T-cell (primary cell): ENCODE measurements at regions not wholly inside any gene's neighbourhood (a gene's known extent, or its start where the extent isn't known, plus 50 kb on each side); places are given as distances from the start of the nearest gene placed in this dataset.
"Not testable (repeated sequence)": the region's sequence is repeated elsewhere in the genome, so short reads cannot be mapped to it uniquely, and the experiment has no call there.

ENCODE experiments used
- ATAC-seq, 4 experiments: fragments of 200-7000 bp in 3 of 4; fragments of 150-1000 bp in 1 of 4; cut with Tn5 transposase; replicated peaks in 1 of 4; 1 replicate in 3 of 4; 2 replicates in 1 of 4; pipeline ENCODE4 v1.10.0; 2021; ENCODE audit warnings: moderate library complexity in 3 of 4, mild to moderate bottlenecking in 2 of 4, moderate number of reproducible peaks in 1 of 4
- CTCF ChIA-PET, 2 donors: fragments of 300-600 bp; sonication (Branson Sonifier 250); formaldehyde crosslinking; loops; one replicate each; lab custom pipeline; 2022; ENCODE audit warnings: antibody characterized with exemption in 2 of 2; lab: Charles Lee
- POLR2A ChIA-PET, 2 donors: fragments of 300-600 bp; sonication (Branson Sonifier 250); formaldehyde crosslinking; loops; one replicate each; lab custom pipeline; 2022; ENCODE audit warnings: antibody characterized with exemption in 2 of 2; lab: Charles Lee
- DNase-seq, 35 experiments: peaks; one replicate each; pipeline versions ENCODE4 v3.0.0 to v3.0.0-alpha.2; 2013 to 2023
- H3K27ac ChIP-seq: one replicate; pipeline ENCODE4 v1.5.1; 2013; ENCODE audit warnings: low read length
- H3K27me3 ChIP-seq, 2 experiments: replicated peaks in 1 of 2; 1 replicate in 1 of 2; 2 replicates in 1 of 2; pipeline versions ENCODE4 v1.6.1 to v1.7.0; 2013; ENCODE audit warnings: low read length in 1 of 2, mixed read lengths in 1 of 2; ENCODE audit not compliant: control insufficient read depth in 2 of 2, insufficient read depth in 2 of 2; ENCODE audit errors: extremely low read depth in 1 of 2
- H3K36me3 ChIP-seq, 2 donors: 1 replicate in 1 of 2; 2 replicates in 1 of 2; pipeline versions ENCODE4 v1.6.1 to v1.7.0; 2013; ENCODE audit warnings: low read length in 1 of 2; ENCODE audit not compliant: control insufficient read depth in 2 of 2, insufficient read depth in 1 of 2; ENCODE audit errors: extremely low read depth in 1 of 2
- H3K4me1 ChIP-seq, 2 experiments: 1 replicate in 1 of 2; 2 replicates in 1 of 2; pipeline versions ENCODE4 v1.6.1 to v1.7.0; 2013; ENCODE audit warnings: low read length in 2 of 2, mixed read lengths in 1 of 2; ENCODE audit not compliant: insufficient read depth in 2 of 2, control insufficient read depth in 1 of 2; ENCODE audit errors: extremely low read depth in 1 of 2
- H3K4me3 ChIP-seq, 2 donors: 1 replicate in 1 of 2; 2 replicates in 1 of 2; pipeline versions ENCODE4 v1.5.1 to v1.7.0; 2013; ENCODE audit warnings: mild to moderate bottlenecking in 2 of 2, low read length in 1 of 2, moderate library complexity in 1 of 2; ENCODE audit not compliant: control insufficient read depth in 1 of 2; ENCODE audit errors: extremely low read depth in 1 of 2
- H3K9me3 ChIP-seq: 2 replicates; pipeline ENCODE4 v1.7.0; 2013
- H3K27ac Mint-ChIP-seq, 2 donors: one replicate each; pipeline ENCODE4 v1.8.0; 2020 to 2021; ENCODE audit warnings: mild to moderate bottlenecking in 2 of 2, mixed read lengths in 2 of 2
- H3K27me3 Mint-ChIP-seq, 2 donors: one replicate each; pipeline ENCODE4 v1.8.0; 2021 to 2022; ENCODE audit warnings: mixed read lengths in 2 of 2
- H3K36me3 Mint-ChIP-seq: one replicate; pipeline ENCODE4 v1.8.0; 2021; ENCODE audit warnings: mixed read lengths
- H3K4me1 Mint-ChIP-seq, 3 donors: one replicate each; pipeline ENCODE4 v1.8.0; 2020 to 2022; ENCODE audit warnings: mixed read lengths in 3 of 3, mild to moderate bottlenecking in 1 of 3
- H3K4me3 Mint-ChIP-seq, 3 donors: one replicate each; pipeline ENCODE4 v1.8.0; 2020 to 2022; ENCODE audit warnings: mild to moderate bottlenecking in 3 of 3, mixed read lengths in 3 of 3, moderate library complexity in 3 of 3
- H3K9me3 Mint-ChIP-seq, 3 donors: one replicate each; pipeline ENCODE4 v1.8.0; 2020 to 2022; ENCODE audit warnings: mixed read lengths in 3 of 3
- WGBS: methylation state at CpG from one replicate; pipeline ENCODE4 v1.1.5; 2013; ENCODE audit warnings: missing lambda C conversion rate; ENCODE audit not compliant: insufficient coverage; 5-methylcytosine and 5-hydroxymethylcytosine counted together

DNA sequence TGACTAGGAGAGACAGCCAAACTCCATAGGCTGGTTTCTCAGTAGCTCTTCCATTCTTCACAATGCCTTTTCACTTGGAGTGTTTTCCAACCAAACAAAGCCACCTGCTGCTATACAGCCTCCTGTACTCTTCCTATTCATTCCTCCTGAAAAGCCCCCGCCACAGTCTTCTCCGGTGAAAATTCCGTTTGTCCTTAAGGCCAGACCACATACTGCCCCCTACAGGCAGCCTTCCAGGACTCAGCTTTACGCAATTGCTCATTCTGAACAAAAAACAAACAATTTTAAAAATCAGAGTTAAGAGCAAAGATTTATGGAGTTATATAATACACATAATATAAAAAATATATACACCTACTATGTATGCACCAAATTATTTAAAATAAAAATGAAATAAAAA, 611.5 kb downstream of the COL12A1 start:
- CTCF ChIA-PET, DNase-seq, H3K4me1 Mint-ChIP-seq, H3K27ac Mint-ChIP-seq, H3K4me3 Mint-ChIP-seq, H3K27me3 Mint-ChIP-seq, POLR2A ChIA-PET, ATAC-seq, H3K36me3 ChIP-seq, H3K4me1 ChIP-seq, H3K27ac ChIP-seq, H3K9me3 ChIP-seq, H3K27me3 ChIP-seq, H3K4me3 ChIP-seq, H3K36me3 Mint-ChIP-seq: not testable (repeated sequence)
- peaks cover 2 to 15% (median 12%) of the 10 kb centered on the region in 3 donors for H3K9me3 Mint-ChIP-seq
- WGBS, result no CpG with 5 or more reads among the region's 4 CpGs

GRCh38 chr6:74588094-74588832, 617.6 kb downstream of the COL12A1 start:
- Histone ChIP-seq H3K4me3 (no peak overlapping the region), H3K27ac (no peak overlapping the region), H3K27me3 (no peaks in the 10 kb centered on the region), H3K4me1 (no peaks in the 10 kb centered on the region), H3K36me3 (no peaks in the 10 kb centered on the region), H3K9me3 (no peaks in the 10 kb centered on the region)
- Mint-ChIP-seq H3K9me3 (peaks cover 0 to 15% (median 14%) of the 10 kb centered on the region in 3 donors), H3K4me1 (no peaks in the 10 kb centered on the region), H3K27ac (no peak overlapping the region), H3K27me3 (no peaks in the 10 kb centered on the region), H3K4me3 (no peak overlapping the region), H3K36me3 (no peaks in the 10 kb centered on the region)
- ATAC-seq (no peak), DNase-seq (no peak)
- 91% methylated on average over 4 of the region's 5 CpGs for WGBS
- ChIA-PET CTCF (no interaction called here), POLR2A (no interaction called here)

- ChIA-PET POLR2A (no interaction called here), CTCF (no interaction called here)
- no peaks in the 10 kb centered on the region for H3K36me3 Mint-ChIP-seq
- no peaks in the 10 kb centered on the region for H3K9me3 ChIP-seq
- no peak overlapping the region for H3K27ac ChIP-seq
- WGBS, result no CpG with 5 or more reads among the region's 2 CpGs
- H3K27me3 Mint-ChIP-seq, result peaks cover 0 to 3% of the 10 kb centered on the region in 2 donors
- no peaks in the 10 kb centered on the region for H3K36me3 ChIP-seq
- H3K4me1 ChIP-seq, result no peaks in the 10 kb centered on the region
- no peak overlapping the region for H3K27ac Mint-ChIP-seq
- H3K9me3 Mint-ChIP-seq, result peaks cover 0 to 11% (median 8%) of the 10 kb centered on the region in 3 donors
- ATAC-seq (no peak), DNase-seq (no peak)
- no peaks in the 10 kb centered on the region for H3K27me3 ChIP-seq
- no peak overlapping the region for H3K4me3 ChIP-seq
- no peaks in the 10 kb centered on the region for H3K4me1 Mint-ChIP-seq
- H3K4me3 Mint-ChIP-seq, result no peak overlapping the region
These were observed 618.5 kb downstream of the COL12A1 start for GRCh38 chr6:74587386-74587785.

GRCh38 chr6:74585753-74586152, 620.1 kb downstream of the COL12A1 start:
- no peak overlapping the region for H3K27ac ChIP-seq
- no peak for ATAC-seq
- Mint-ChIP-seq H3K4me3 (no peak overlapping the region), H3K4me1 (no peaks in the 10 kb centered on the region), H3K36me3 (no peaks in the 10 kb centered on the region), H3K27me3 (peaks cover 0 to 3% of the 10 kb centered on the region in 2 donors), H3K27ac (no peak overlapping the region), H3K9me3 (peaks cover 0 to 11% (median 7%) of the 10 kb centered on the region in 3 donors)
- CTCF ChIA-PET, result no interaction called here
- POLR2A ChIA-PET, result no interaction called here
- H3K4me3 ChIP-seq, result no peak overlapping the region
- H3K9me3 ChIP-seq, result no peaks in the 10 kb centered on the region
- H3K27me3 ChIP-seq, result no peaks in the 10 kb centered on the region
- no peaks in the 10 kb centered on the region for H3K4me1 ChIP-seq
- DNase-seq, result no peak
- no peaks in the 10 kb centered on the region for H3K36me3 ChIP-seq

GRCh38 chr6:74581681-74582080, 624.2 kb downstream of the COL12A1 start:
- no peak overlapping the region for H3K4me3 ChIP-seq
- Mint-ChIP-seq H3K4me3 (no peak overlapping the region), H3K27ac (no peak overlapping the region), H3K36me3 (no peaks in the 10 kb centered on the region), H3K27me3 (peaks cover 0 to 3% of the 10 kb centered on the region in 2 donors), H3K4me1 (no peaks in the 10 kb centered on the region), H3K9me3 (peaks cover 0 to 3% (median 0%) of the 10 kb centered on the region in 3 donors)
- ChIA-PET POLR2A (no interaction called here), CTCF (no interaction called here)
- H3K36me3 ChIP-seq, result no peaks in the 10 kb centered on the region
- H3K27me3 ChIP-seq, result no peaks in the 10 kb centered on the region
- no peaks in the 10 kb centered on the region for H3K4me1 ChIP-seq
- WGBS, result 94% methylated on average over 4 of the region's 6 CpGs
- no peak for ATAC-seq
- DNase-seq, result no peak
- H3K9me3 ChIP-seq, result no peaks in the 10 kb centered on the region
- no peak overlapping the region for H3K27ac ChIP-seq

GRCh38 chr6:74579794-74580193, 626.1 kb downstream of the COL12A1 start:
- 91% methylated on average over 1 of the region's 3 CpGs for WGBS
- POLR2A ChIA-PET, result no interaction called here
- H3K27me3 Mint-ChIP-seq, result peaks cover 0 to 3% of the 10 kb centered on the region in 2 donors

More at GRCh38 chr6:74579794-74580193, 626.1 kb downstream of the COL12A1 start:
- ATAC-seq, result no peak
- H3K4me3 ChIP-seq, result no peak overlapping the region
- H3K4me3 Mint-ChIP-seq, result no peak overlapping the region
- H3K9me3 ChIP-seq, result no peaks in the 10 kb centered on the region
- H3K4me1 Mint-ChIP-seq, result no peaks in the 10 kb centered on the region
- no peak for DNase-seq
- no peak overlapping the region for H3K27ac ChIP-seq
- CTCF ChIA-PET, result no interaction called here
- H3K36me3 ChIP-seq, result no peaks in the 10 kb centered on the region
- no peaks in the 10 kb centered on the region for H3K36me3 Mint-ChIP-seq
- no peak overlapping the region for H3K27ac Mint-ChIP-seq
- H3K4me1 ChIP-seq, result no peaks in the 10 kb centered on the region
- no peaks in the 10 kb centered on the region for H3K27me3 ChIP-seq
- peaks cover 0 to 3% (median 0%) of the 10 kb centered on the region in 3 donors for H3K9me3 Mint-ChIP-seq
